HG03457 (cell line): ENCODE measurements at regions not wholly inside any gene's neighbourhood (a gene's known extent, or its start where the extent isn't known, plus 50 kb on each side); places are given as distances from the start of the nearest gene placed in this dataset.

Source experiments
- ATAC-seq: cut with Tn5 transposase; IDR thresholded peaks from one replicate; pipeline ENCODE4 v1.9.1; 2021; ENCODE audit warnings: moderate number of reproducible peaks; ENCODE audit not compliant: unreplicated experiment

- ATAC-seq = no peak
Observed at GRCh38 chr12:125643055-125643454, 577.8 kb downstream of the AACS start.

- ATAC-seq = no peak
Observed at GRCh38 chr12:125645724-125646123, 580.5 kb downstream of the AACS start.

DNA sequence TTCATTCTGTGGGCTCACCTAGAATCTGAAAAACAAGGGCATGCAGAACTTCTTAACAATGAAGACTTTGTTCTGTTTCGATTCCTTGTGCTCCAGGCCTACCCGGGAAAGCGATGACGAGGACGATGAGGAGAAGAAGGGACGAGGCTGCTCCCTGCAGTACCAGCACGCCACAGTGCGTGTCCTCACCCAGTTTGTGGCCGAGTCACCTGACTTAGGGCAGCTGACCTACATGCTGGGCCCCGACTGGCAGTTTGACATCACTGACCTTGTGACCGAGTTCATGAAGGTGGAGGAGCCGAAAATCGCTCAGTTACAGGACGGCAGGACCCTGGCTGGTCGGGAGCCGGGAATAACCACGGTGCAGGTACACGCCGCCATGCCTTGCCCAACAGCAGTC, 585.4 kb downstream of the AACS start:
- ATAC-seq = no peak

- no peak for ATAC-seq
Observed at GRCh38 chr12:125651625-125652024, 586.4 kb downstream of the AACS start.

DNA sequence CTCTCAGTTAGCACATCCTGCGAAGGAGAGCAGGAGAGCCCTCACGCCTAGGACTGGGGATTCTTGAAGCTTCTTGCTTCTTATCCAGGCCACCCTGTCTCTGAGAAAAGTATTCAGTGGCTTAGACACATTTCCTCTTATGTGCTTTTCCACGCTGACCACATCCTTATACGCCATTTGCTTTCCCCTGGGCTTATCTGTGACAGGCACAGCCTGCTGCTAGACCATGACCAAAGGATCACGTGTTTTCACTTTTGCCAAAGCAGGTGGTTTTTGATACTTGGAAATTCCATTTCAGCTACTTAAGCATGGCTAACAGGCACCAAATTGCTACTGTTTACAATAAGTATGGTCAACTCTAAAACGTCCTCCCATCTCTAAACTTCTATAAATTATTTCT, 587.4 kb downstream of the AACS start:
- no peak for ATAC-seq

DNA sequence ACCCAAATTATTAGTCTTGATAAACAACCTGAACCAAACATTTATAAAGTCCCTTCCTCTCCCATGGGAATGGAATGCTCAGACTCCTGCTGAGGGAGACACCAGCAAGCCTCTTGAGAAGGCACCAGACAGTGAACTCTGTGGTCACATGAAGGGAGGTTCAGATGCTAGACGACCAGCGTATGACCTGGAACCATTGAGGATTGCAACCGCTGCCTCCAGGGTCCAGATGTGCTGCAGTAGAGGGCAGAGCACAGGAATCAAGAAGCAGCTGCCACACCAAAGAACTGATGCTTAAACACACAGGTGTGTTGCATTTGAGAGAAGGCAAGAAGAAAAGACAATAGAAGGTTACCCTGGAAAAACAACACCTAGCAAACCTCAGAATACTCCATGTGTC, 592.4 kb downstream of the AACS start:
- ATAC-seq = no peak

DNA sequence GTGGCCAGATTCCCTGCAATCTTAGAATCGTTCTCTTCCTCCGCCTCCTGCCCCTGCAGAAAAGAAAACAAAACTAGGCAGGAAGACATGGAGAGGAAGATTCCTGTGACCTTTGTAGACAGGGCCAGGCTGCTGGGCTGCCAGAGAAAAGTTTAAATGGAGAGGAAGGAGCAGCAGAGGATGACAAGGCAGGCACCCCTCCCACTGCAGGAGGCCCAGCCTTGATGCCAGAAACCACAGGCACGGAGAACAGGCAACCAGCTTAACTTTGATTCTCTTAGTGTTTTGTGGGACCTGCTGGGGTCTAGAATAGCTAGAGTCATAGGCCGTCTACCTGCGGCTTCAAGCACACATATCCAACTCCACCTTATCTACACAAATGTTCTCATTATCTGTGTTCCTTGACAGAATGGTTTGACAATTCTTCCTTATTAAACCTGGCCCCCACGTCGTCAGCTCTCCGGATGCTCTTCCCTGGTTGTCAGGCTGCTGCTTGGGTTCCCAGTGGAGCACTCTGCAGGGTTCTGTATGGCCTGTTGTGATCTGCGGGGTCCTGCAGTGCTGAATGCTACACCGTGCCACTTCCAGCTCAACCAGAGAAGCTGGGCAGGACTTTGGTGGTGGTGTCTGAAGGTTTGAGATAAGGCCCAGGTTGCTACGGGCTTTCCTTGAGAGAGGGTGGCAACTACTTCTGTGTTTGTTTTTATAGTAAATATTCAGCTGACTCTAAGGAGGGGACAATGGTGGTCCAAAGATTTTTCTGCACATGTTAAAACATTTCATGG, 609.5 kb downstream of the AACS start:
- ATAC-seq = no peak

DNA sequence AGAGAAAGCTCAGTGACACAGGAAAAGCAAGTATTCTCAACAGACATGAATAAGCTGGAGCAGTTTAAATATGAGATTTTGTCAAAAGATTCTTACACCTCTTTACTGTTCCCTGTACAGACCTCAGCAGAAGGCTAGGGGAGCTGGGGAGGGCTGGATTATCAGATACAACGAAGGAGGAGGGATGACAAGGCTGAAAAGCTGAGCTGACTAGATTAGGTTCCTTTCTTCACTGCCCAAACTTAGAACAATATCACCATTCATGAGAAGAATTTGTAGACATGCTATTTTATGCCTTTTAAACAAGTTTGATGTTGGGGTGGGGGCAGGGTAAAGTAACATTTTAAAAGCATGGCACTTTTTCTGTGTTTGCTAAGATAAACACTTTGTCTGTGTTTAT, 611.1 kb downstream of the AACS start:
- no peak for ATAC-seq

DNA sequence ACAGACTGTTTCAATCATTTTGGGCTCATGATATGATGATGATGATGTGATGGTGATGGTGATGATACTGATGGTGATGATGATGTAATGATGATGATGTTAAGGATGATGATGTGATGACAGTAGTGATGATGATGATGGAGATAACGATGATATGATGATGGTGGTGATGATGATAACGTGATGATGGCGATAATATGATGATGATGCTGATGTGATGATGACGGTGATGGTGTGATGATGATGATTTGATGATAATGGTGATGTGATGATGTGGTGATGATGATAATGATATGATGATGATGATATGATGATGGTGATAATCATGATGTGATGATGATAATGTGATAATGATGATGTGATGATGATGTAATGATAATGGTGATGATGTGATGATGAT, 612.6 kb downstream of the AACS start:
- ATAC-seq = no peak

DNA sequence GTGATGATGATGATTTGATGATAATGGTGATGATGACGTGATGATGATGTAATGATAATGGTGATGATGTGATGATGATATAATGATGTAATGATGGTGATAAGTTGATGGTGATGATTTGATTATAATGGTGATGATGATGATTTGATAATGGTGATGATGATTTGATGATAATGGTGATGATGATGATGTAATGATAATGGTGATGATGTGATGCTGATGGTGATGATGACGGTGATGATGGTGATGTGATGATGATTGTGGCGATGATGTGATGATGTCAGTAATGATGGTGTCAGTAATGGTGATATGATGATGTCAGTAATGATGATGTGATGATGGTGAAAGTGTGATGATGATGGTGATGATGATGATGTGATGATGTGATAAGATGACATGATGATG, 613.4 kb downstream of the AACS start:
- ATAC-seq = no peak

DNA sequence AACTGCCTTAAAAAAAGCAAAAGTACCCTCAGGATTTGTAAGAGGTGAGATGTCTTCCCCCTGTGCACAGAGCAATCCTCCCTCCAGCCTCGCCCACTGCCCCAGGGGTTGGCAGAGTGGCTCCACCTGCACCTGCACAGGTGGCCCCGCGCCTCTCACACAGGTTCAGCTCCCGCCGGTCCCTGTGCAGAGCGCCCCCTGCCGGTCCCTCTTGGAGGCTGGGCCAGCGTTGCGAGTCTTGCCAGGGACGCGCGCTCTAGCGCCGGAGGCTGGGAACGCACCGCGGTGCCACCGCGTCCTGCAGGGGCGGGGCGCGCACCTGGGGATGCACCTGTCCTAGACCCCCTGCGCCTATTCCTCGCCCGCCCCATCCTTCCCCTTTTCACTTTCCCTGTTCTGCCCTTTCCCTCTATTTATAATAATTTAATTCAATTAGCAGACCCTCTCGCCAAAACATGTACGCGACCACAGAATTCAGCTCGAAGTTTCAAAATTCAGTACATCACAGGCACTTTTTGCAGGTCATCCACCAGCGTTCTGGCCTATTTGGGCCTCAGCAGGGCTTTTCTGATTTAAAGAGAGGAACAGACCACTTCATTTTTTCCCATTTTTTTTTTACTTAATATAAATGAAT, 618.6 kb downstream of the AACS start:
- no peak for ATAC-seq

- ATAC-seq = no peak
Observed at GRCh38 chr12:125684968-125685790, 619.9 kb downstream of the AACS start.

- ATAC-seq = no peak
Observed at GRCh38 chr12:125685915-125686314, 620.7 kb downstream of the AACS start.

DNA sequence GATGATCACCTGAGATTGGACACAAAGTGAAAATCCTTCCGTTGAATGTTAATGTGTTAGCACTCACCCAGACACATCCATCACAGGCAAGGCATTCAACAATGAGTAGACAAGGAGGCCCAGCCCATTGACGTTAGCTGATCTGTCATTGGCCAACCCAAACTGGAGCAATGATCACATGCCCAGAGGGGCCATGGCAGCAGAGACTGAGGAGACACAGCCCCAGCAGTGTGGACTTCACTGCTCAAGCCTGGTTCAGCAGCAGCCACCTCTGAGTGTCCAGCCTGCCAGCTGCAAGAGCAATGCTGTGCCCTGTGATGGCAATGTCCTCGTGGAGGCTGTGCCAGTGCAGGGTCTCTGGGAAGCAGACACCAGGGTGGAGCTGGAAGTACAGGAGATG, 622.2 kb downstream of the AACS start:
- ATAC-seq = no peak

- no peak for ATAC-seq
Observed at GRCh38 chr12:125687820-125688219, 622.6 kb downstream of the AACS start.

- no peak for ATAC-seq
Observed at GRCh38 chr12:125688223-125688622, 623.0 kb downstream of the AACS start.

DNA sequence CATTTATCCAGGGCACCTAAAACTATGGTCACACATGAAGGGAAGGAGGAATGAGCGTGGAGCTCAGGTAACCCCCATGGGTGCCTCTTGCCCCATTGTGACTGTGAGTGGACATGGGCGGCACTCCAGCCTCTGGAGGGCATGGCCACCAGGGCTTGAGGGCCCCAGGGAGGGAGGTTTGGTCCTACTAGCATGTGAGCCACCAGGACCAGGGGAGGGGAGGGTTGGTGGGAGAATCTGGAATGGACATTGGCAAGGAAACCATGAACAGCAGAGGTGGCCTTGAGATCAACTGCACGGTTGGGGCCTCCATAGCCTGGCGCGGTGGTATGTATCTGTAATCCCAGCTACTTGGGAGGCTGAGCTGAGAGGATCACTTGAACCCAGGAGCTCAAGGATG, 623.6 kb downstream of the AACS start:
- no peak for ATAC-seq

GRCh38 chr12:125689576-125690410, 624.6 kb downstream of the AACS start:
- ATAC-seq = no peak

GRCh38 chr12:125690841-125691240, 625.6 kb downstream of the AACS start:
- ATAC-seq = no peak

DNA sequence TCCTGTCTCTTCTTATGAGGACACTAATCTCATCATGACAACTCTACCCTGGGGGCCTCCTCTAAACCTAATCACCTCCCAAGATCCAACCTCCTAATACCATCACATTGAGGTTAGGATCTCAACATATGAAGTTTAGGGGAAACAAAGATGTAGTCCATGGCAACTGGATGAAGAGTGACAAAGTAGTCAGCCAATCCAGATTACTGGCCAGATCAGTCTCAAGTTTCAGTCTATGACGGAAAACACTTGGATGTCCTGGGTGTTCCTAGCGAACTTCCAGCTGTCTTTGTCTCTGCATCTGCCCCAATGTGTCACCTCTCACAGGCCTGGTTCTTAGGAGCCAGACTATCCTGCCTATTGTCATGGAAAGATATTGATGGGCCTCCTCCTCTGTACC, 630.8 kb downstream of the AACS start:
- ATAC-seq = no peak

DNA sequence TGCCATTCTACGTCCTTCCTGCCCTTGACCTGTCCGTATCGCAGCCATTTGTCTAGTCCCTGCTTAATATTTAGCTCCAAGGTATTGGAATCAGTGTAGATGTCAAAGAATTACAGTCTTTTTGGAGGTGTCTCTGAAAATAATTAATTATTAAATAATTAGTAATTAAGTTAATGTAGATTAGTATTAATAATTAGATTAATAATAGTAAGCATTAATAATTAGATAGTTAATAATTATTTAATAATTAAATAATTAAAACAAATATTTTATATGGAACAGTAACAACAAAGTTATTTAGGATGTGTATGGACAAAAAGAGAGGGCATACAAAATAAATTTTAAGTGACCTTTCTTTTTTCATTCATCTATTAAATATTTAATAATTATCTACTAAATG, 639.6 kb downstream of the AACS start:
- no peak for ATAC-seq
